MCF 10A (cell line): ENCODE measurements at regions not wholly inside any gene's neighbourhood (a gene's known extent, or its start where the extent isn't known, plus 50 kb on each side); places are given as distances from the start of the nearest gene placed in this dataset.

Experiments used
- BruUV-seq: library from RNA; stranded (reverse); fragments of 400-500 nt; replicated peaks from 2 replicates; lab custom pipeline; 2021; lab: Mats Ljungman, UMichigan
- CTCF ChIA-PET: fragments of 300-600 bp; sonication (Branson Sonifier 250); formaldehyde crosslinking; extraction: SDS; loops from one replicate; lab custom pipeline; 2021; ENCODE audit warnings: antibody characterized with exemption, inconsistent platforms; lab: Yijun Ruan, JAX
- POLR2A ChIA-PET: fragments of 300-600, 350-650 bp; sonication (Branson Sonifier 250); formaldehyde crosslinking; extraction: SDS; loops from one replicate; lab custom pipeline; 2020; ENCODE audit warnings: antibody characterized with exemption, inconsistent platforms; lab: Yijun Ruan, JAX
- DNase-seq: peaks from one replicate; pipeline ENCODE4 v3.0.0-alpha.2; 2018; ENCODE audit not compliant: unreplicated experiment
- H3K27ac Mint-ChIP-seq: one replicate; pipeline ENCODE4 v1.8.0; 2022; ENCODE audit warnings: mild to moderate bottlenecking, low read depth, mixed read lengths; ENCODE audit not compliant: unreplicated experiment
- H3K27me3 Mint-ChIP-seq: one replicate; pipeline ENCODE4 v1.8.0; 2022; ENCODE audit warnings: mixed read lengths; ENCODE audit not compliant: insufficient read depth, unreplicated experiment
- H3K36me3 Mint-ChIP-seq: one replicate; pipeline ENCODE4 v1.8.0; 2022; ENCODE audit warnings: mild to moderate bottlenecking, moderate library complexity, mixed read lengths; ENCODE audit not compliant: insufficient read depth, unreplicated experiment
- H3K4me1 Mint-ChIP-seq: one replicate; pipeline ENCODE4 v1.8.0; 2022; ENCODE audit warnings: mixed read lengths; ENCODE audit not compliant: insufficient read depth, unreplicated experiment
- H3K4me3 Mint-ChIP-seq: one replicate; pipeline ENCODE4 v1.8.0; 2022; ENCODE audit warnings: mild to moderate bottlenecking, moderate library complexity, mixed read lengths; ENCODE audit not compliant: unreplicated experiment
- H3K9me3 Mint-ChIP-seq: one replicate; pipeline ENCODE4 v1.8.0; 2022; ENCODE audit warnings: mixed read lengths; ENCODE audit not compliant: unreplicated experiment
- intact Hi-C: fragments of 100-400 bp; cut with micrococcal nuclease; formaldehyde crosslinking; loops from 2 replicates; pipeline ENCODE4 v1.14.1; 2022
- TF ChIP-seq, protein P1 (sequence below): fragments of 200-600 bp; IDR thresholded peaks from one replicate; pipeline ENCODE4 v1.8.0; 2022; ENCODE audit warnings: antibody characterized with exemption, mild to moderate bottlenecking; ENCODE audit not compliant: unreplicated experiment

DNA sequence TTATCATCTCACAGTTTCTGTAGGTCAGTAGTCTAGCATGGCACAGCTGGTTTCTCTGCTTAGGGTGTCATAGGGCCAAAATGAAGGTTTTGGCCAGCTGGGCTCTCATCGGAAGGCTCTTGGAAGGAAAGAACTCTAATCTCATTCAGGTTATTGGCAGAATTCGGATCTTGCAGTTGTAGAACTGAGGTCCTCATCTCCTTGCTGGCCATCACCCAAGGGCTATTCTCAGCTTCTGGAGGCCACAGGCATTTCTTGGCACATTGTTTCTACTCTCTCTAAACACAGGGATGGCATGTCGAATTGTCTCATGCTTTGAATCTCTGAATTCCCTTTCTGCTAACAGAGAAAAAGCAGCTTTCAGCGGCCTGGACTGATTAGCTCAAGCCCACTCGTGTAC, 258.0 kb upstream of the SMARCA2 start:
- Mint-ChIP-seq H3K27ac (no peak overlapping the region), H3K4me1 (no peaks in the 10 kb centered on the region), H3K4me3 (no peak overlapping the region), H3K9me3 (peaks cover 6% of the 10 kb centered on the region), H3K27me3 (peaks cover 17% of the 10 kb centered on the region), H3K36me3 (peaks cover 4% of the 10 kb centered on the region)
- intact Hi-C loops, result no loop called here
- POLR2A ChIA-PET, result interaction anchor here (0.9 to 1.1 kb wide), 2 partner anchors 11 to 14 kb away, joined by 3 read pairs; no protein-coding TSS in a partner anchor
- CTCF ChIA-PET, result interaction anchor here (0.6 to 1.5 kb wide), 3 partner anchors 11 to 151 kb away, joined by 3 to 4 read pairs (median 4); no protein-coding TSS in a partner anchor
- DNase-seq, result no peak
- TF ChIP-seq, protein P1, sequence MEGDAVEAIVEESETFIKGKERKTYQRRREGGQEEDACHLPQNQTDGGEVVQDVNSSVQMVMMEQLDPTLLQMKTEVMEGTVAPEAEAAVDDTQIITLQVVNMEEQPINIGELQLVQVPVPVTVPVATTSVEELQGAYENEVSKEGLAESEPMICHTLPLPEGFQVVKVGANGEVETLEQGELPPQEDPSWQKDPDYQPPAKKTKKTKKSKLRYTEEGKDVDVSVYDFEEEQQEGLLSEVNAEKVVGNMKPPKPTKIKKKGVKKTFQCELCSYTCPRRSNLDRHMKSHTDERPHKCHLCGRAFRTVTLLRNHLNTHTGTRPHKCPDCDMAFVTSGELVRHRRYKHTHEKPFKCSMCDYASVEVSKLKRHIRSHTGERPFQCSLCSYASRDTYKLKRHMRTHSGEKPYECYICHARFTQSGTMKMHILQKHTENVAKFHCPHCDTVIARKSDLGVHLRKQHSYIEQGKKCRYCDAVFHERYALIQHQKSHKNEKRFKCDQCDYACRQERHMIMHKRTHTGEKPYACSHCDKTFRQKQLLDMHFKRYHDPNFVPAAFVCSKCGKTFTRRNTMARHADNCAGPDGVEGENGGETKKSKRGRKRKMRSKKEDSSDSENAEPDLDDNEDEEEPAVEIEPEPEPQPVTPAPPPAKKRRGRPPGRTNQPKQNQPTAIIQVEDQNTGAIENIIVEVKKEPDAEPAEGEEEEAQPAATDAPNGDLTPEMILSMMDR, result no peak
- no TSS peak for BruUV-seq

GRCh38 chr9:1759009-1759408, 256.1 kb upstream of the SMARCA2 start:
- Mint-ChIP-seq H3K27ac (no peak overlapping the region), H3K27me3 (peaks cover 17% of the 10 kb centered on the region), H3K4me1 (no peaks in the 10 kb centered on the region), H3K9me3 (no peaks in the 10 kb centered on the region), H3K4me3 (no peak overlapping the region), H3K36me3 (peaks cover 4% of the 10 kb centered on the region)
- ChIA-PET CTCF (no interaction called here), POLR2A (interaction anchor here (0.6 kb wide), 1 partner anchor 328 kb away, joined by 3 read pairs; no protein-coding TSS in a partner anchor)
- TF ChIP-seq, protein P1, result no peak
- intact Hi-C loops, result no loop called here
- DNase-seq, result no peak
- no TSS peak for BruUV-seq

GRCh38 chr9:1759771-1760300, 255.3 kb upstream of the SMARCA2 start:
- no peak for DNase-seq
- TF ChIP-seq, protein P1, result no peak
- Mint-ChIP-seq H3K36me3 (peaks cover 4% of the 10 kb centered on the region), H3K9me3 (no peaks in the 10 kb centered on the region), H3K4me1 (no peaks in the 10 kb centered on the region), H3K4me3 (no peak overlapping the region), H3K27ac (no peak overlapping the region), H3K27me3 (peaks cover 17% of the 10 kb centered on the region)
- ChIA-PET POLR2A (interaction anchor here (0.6 kb wide), 1 partner anchor 329 kb away, joined by 3 read pairs; no protein-coding TSS in a partner anchor), CTCF (interaction anchor here (1.1 kb wide), 1 partner anchor 11 kb away, joined by 4 read pairs; no protein-coding TSS in a partner anchor)
- intact Hi-C loops, result no loop called here
- BruUV-seq, result no TSS peak

GRCh38 chr9:1761807-1762206, 253.3 kb upstream of the SMARCA2 start:
- intact Hi-C loops, result no loop called here
- H3K36me3 Mint-ChIP-seq, result peaks cover 8% of the 10 kb centered on the region
- TF ChIP-seq, protein P1, result no peak
- no TSS peak for BruUV-seq
- ChIA-PET CTCF (no interaction called here), POLR2A (no interaction called here)
- H3K4me1 Mint-ChIP-seq, result no peaks in the 10 kb centered on the region
- no peak for DNase-seq
- no peak overlapping the region for H3K27ac Mint-ChIP-seq
- peaks cover 2% of the 10 kb centered on the region for H3K27me3 Mint-ChIP-seq
- no peaks in the 10 kb centered on the region for H3K9me3 Mint-ChIP-seq
- H3K4me3 Mint-ChIP-seq, result no peak overlapping the region
